Epithelial cell of esophagus (primary cell): ENCODE measurements at regions not wholly inside any gene's neighbourhood (a gene's known extent, or its start where the extent isn't known, plus 50 kb on each side); places are given as distances from the start of the nearest gene placed in this dataset.
"Not testable (repeated sequence)": the region's sequence is repeated elsewhere in the genome, so short reads cannot be mapped to it uniquely, and the experiment has no call there.

ENCODE experiments used
- DNase-seq: peaks from one replicate; pipeline ENCODE4 v3.0.0; 2010; ENCODE audit warnings: low read depth
- H3K4me3 ChIP-seq: 2 replicates; pipeline ENCODE4 v1.5.1; 2011; ENCODE audit warnings: mild to moderate bottlenecking, low read length, control low read depth
- CTCF ChIP-seq: IDR thresholded peaks from 2 replicates; pipeline ENCODE4 v1.5.1; 2011; ENCODE audit warnings: low read depth, mild to moderate bottlenecking, low read length, control low read depth, inconsistent platforms; ENCODE audit not compliant: insufficient read depth; ENCODE audit errors: missing control alignments

DNA sequence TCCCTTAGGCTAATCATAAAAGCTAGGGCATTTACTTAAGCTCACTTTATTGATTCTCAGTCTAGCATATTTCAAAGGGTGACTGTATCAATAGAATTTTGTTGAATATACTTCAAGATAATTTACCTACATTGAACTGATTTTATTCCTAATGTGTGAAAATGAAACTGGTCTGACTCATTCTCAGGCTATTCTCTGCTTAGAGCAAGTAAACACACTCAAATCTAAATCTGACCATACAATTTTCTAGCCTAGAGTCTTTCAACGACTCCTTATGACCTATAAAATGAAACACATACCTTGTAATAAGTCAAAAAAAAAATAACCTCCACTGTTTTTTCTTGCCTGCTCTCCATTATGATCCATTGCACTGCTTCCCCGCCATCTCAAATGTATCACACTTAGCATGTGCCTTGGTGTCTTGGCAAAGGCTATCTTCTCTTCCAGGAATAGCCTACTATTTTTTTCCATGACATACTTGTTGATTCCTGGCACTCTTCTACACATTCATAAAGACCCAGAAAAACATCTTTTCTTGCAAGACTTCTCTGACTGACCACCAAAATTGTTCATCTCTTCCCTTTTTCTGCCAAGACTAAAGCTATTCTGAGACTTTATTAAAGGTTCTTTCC, 965.1 kb upstream of the HS3ST1 start:
- no peak for TF ChIP-seq CTCF
- peak; percentile 27 for DNase-seq
- H3K4me3 ChIP-seq, result no peak overlapping the region

DNA sequence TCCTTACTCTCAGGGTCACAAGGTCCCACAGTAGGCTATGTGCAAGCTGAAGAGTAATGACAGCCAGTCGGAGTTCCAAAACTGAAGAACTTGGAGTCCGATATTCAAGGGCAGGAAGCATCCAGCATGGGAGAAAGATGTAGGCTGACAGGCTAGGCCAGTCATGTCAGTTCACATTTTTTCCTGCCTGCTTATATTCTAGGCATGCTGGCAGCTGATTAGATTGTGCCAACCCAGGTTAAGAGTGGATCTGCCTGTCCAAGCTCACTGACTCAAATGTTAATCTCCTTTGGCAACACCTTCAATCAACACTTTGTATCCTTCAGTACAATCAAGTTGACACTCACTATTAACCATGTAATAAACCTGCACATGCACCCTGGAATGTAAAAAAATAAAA, 960.9 kb upstream of the HS3ST1 start:
- TF ChIP-seq CTCF, result no peak
- no peak overlapping the region for H3K4me3 ChIP-seq
- peak; percentile 85 for DNase-seq

GRCh38 chr4:12382567-12382966, 953.9 kb upstream of the HS3ST1 start:
- TF ChIP-seq CTCF, result no peak
- no peak overlapping the region for H3K4me3 ChIP-seq
- no peak for DNase-seq

- no peak for DNase-seq
- TF ChIP-seq CTCF, result no peak
- no peak overlapping the region for H3K4me3 ChIP-seq
Measured at GRCh38 chr4:12379191-12379590, 950.5 kb upstream of the HS3ST1 start.

DNA sequence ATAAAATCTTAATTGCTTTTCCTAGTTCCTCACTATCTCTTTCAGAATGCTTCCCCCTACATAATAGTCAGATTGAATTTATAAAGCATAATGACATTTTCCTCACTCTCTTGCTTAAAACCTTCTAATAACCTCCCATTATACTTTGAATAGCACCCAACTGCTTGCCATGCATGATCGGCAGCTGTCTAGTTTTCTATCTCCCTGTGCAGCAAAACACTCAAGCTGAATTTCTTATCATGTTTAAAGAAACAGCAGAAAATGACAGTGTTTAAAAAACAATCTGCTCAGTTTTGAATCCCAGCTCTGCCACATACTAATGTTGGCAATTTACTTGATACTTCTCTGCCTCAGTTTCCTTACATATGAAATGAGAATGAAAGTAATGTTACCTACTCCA, 947.1 kb upstream of the HS3ST1 start:
- no peak for DNase-seq
- no peak overlapping the region for H3K4me3 ChIP-seq
- TF ChIP-seq CTCF, result no peak

- DNase-seq, H3K4me3 ChIP-seq: not testable (repeated sequence)
Measured at GRCh38 chr4:12365869-12366268, 937.2 kb upstream of the HS3ST1 start.

- peak; percentile 86 for DNase-seq
- no peak for TF ChIP-seq CTCF
Measured at GRCh38 chr4:12360391-12360790, 931.7 kb upstream of the HS3ST1 start.

More at GRCh38 chr4:12360391-12360790, 931.7 kb upstream of the HS3ST1 start:
- H3K4me3 ChIP-seq, result no peak overlapping the region
